ENCODE measurements at regions not wholly inside any gene's neighbourhood (a gene's known extent, or its start where the extent isn't known, plus 50 kb on each side); places are given as distances from the start of the nearest gene placed in this dataset.
"Not testable (repeated sequence)": the region's sequence is repeated elsewhere in the genome, so short reads cannot be mapped to it uniquely, and the experiment has no call there.

DNA sequence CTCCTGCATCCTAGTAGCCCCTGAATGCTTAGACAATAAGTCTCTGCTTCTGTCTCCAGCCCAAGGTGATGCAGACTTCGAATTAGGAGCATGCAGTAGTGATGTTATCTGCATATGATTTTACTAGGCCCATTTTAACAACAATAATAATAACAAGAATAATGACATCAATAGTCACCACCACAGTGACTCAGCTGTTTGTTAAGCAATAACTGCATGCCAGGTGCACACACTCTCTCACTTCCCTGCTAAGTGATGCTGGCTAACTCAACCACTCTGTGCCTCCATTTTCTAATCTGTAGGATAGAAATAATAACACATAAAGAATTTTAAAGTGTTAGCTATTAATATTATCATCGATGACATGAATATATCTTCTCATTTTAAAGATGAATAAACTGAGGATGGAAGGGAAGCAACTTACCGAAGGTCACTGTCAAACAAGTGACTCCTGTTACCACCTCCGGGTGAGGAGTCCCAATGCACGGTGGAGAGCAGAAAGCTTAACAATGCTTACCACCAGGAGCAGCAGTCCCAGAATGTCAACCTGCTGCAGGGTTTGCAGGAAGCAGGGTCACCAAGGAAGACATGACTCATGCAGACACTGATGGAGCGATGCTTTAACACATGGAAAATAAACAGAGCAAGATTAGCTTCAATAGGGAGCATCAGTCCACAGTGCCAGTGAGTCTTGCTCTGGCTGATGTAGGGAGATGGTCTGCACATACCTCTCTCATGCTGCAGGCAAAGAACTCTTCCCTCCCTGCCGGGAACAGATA lies 290.2 kb downstream of the SPATA17 start:
- DNase-seq (ENCODE audit: low spot score), result no peak

GRCh38 chr1:217924924-217925323 lies 293.8 kb downstream of the SPATA17 start:
- no peak for DNase-seq (ENCODE audit: low spot score)

- DNase-seq (ENCODE audit: low spot score), result no peak
These were observed 298.2 kb downstream of the SPATA17 start for GRCh38 chr1:217929213-217929885.

GRCh38 chr1:217943361-217943760 lies 312.2 kb downstream of the SPATA17 start:
- no peak for DNase-seq (ENCODE audit: low spot score)

DNA sequence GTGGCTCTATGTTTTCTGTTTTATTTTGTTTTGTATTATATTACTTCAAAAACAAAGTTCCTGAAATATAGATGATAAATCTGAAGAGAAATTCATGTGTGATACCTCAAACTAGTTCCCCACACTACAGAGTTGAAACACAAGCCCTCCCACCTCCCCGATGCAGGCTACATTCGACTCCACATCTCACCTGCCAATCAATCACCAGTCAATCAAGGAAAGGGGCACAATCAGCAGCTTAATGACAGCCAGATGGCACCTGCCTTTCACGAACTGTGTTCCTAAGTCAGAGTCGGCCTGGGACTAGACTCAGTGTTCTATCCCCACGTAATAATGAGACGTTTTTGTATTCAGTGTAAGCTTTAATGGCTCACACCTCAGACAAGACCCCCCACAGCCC lies 313.4 kb downstream of the SPATA17 start:
- DNase-seq (ENCODE audit: low spot score), result no peak

- DNase-seq (ENCODE audit: low spot score), result no peak
These were observed 315.4 kb downstream of the SPATA17 start for GRCh38 chr1:217946511-217946910.

DNA sequence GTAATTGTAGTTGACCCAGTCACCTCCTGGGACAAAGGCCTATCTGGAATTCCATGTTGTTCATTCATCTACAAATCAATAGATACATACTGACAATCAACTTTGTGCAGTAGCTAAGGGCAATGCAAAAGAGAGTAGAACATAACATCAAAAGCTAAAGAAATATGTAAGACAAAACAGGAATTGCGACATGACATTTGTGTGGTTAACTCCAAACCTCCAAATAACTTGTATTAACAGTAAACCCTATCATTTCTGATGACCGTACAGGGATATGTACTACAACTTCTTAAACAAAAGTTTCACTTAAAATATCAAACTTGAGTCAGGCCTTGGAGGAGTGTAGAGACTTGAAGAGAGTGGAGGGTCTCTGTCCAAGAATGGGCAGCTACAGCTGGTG lies 317.6 kb downstream of the SPATA17 start:
- no peak for DNase-seq (ENCODE audit: low spot score)

- DNase-seq (ENCODE audit: low spot score), result no peak
These were observed 322.2 kb downstream of the SPATA17 start for GRCh38 chr1:217953330-217953729.

- DNase-seq (ENCODE audit: low spot score), result no peak
These were observed 322.8 kb downstream of the SPATA17 start for GRCh38 chr1:217953922-217954321.

- DNase-seq (ENCODE audit: low spot score), result no peak
These were observed 324.6 kb downstream of the SPATA17 start for GRCh38 chr1:217955723-217956122.

- no peak for DNase-seq (ENCODE audit: low spot score)
These were observed 319.8 kb upstream of the RRP15 start for GRCh38 chr1:217965156-217965786.

DNA sequence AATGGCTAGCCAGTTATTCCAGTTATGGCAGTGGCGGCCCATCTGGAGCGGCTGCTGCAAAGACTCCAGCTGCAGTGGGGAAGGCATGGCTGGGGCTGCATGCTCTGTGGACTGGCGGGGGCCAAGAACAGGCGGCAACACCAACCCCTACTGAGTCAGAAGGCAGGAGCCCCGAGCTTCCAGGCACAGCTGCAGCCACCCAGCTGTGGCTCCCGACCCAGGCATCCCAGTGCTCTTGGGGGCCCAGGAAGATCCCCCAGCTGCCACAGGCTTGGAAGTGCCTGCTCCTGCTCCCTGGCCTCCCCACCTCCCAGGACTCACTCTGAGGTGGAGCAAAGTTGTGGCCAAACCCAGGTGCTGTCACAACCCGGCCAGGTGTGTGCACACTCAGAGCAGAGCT lies 317.0 kb upstream of the RRP15 start:
- no peak for DNase-seq (ENCODE audit: low spot score)

GRCh38 chr1:217969428-217969827 lies 315.7 kb upstream of the RRP15 start:
- DNase-seq (ENCODE audit: low spot score), result no peak

DNA sequence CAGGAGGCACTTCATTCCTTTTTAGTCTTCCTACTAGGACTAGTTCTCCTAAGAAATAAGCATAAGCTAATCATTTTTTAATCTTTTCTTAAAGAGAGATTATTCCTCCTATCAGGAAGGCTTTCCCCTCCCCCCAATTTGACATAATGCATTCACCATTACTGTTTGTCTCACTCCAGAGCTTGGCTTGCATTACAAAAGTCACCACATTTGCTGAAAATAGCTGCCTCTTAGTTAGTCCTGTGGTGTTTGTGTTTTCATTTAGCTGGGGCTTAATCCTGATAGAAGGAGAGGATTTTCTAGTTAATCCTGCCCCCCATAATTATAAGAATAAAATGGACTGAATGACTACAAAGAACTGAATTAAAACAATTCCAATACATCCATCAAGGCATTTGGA lies 307.1 kb upstream of the RRP15 start:
- DNase-seq (ENCODE audit: low spot score), result no peak

DNA sequence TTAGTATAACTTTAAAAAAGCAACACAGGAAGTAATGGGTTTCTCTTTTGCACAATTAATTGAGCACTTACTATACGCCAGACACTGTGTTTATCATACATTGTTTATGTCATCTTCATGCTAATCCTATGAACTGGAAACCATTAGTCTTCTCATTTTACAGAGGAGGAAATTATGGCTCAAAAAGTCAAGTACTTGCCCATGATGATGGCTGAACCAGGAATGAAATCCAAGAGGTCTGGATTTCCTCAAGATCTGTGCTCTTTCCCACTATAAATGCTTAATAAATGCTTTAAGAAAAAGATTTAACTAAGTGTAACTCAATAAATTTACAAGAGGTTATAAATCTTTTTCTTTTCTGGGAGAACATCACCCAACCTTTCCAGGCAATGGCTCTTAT lies 303.7 kb upstream of the RRP15 start:
- DNase-seq (ENCODE audit: low spot score), result no peak

DNA sequence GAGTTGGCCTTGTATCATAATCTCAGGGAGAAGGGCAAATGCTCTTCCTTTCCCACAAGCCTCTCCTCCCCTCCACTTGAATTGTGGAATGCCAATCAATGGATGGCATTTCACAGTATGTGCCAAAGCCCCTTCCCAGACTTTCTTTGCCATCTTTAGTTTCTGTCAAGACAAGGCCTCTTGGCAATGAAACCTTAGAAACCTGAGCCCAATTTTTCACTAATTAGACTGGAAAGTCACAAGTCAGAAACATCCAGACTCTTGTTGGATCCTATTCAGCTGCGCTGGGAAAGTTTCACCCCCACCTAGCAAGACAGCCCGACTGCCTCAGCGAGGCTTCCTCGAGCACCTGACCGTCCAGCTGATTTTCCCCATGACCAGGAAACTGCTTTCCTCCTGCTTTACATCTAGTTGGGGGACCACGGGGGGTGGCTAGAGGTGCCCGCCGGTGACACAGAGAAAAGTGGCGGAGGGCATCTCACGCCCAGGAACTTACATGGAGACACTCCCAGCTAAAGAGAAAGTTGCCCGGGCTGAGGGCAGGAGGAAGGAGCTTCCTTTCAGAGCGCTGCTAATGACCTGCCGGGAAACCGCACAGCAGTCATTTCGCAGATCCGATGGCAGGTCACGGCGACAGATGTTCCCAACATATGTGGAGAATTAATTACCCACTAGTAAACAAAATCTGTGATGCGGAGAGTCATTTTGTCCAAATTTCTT lies 302.6 kb upstream of the RRP15 start:
- DNase-seq (ENCODE audit: low spot score), result no peak

GRCh38 chr1:217983051-217983375 lies 302.1 kb upstream of the RRP15 start:
- no peak for DNase-seq (ENCODE audit: low spot score)

DNA sequence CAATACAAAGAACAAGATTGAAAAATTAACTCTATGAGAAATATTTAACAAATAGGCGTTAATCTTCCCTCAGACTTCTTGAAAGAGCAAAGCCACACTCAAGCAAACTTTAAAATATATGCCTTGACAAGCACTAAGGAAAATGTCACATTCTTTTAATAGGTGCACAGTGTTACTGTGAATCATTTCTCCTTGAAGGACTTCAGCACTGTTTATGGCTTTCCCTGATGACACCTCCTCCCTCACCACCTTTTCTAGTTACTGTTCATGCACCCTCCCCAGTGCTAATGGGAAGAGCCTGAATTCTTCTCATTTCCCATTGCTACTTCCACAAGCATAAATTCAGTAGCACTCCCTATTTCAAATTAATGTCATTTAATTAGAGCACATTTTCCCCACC lies 299.5 kb upstream of the RRP15 start:
- DNase-seq (ENCODE audit: low spot score), result no peak

DNA sequence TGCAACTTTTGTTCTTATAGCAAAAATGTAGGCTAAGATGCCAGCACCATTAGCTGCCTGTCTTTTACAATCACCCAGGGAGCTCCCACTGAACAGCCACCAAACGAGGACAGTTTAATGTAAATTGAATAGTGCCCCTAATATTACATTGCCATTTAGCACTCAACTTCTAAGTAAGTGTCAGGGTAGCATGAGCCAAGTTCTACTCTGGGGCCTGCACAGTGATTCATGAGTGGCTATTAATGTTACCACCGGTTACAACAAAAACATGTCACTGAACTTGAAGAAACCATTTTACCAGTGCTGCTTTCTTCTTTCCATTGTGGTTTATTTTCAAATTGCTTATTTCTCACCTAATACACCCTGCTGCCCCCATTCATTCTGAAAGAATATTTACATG lies 295.6 kb upstream of the RRP15 start:
- DNase-seq (ENCODE audit: low spot score), result no peak

GRCh38 chr1:217993439-217993838 lies 291.7 kb upstream of the RRP15 start:
- no peak for DNase-seq (ENCODE audit: low spot score)

- DNase-seq (ENCODE audit: low spot score), result not testable (repeated sequence)
These were observed 276.8 kb upstream of the RRP15 start for GRCh38 chr1:218008296-218008695.

- not testable (repeated sequence) for DNase-seq (ENCODE audit: low spot score)
These were observed 270.0 kb upstream of the RRP15 start for GRCh38 chr1:218015106-218015505.

- no peak for DNase-seq (ENCODE audit: low spot score)
These were observed 260.8 kb upstream of the RRP15 start for GRCh38 chr1:218024211-218024720.

Data from pons (tissue), 1 donor.